Tibial nerve (tissue), 4 donors: ENCODE measurements at regions not wholly inside any gene's neighbourhood (a gene's known extent, or its start where the extent isn't known, plus 50 kb on each side); places are given as distances from the start of the nearest gene placed in this dataset.

Experiments
- CTCF ChIP-seq, 5 experiments: fragments of 200-600 bp in 3 of 5; fragments of 450-650 bp in 2 of 5; sonication (generic) in 3 of 5; IDR thresholded peaks; one replicate each; pipeline ENCODE4 v1.5.1; 2016 to 2019; ENCODE audit warnings: antibody characterized with exemption in 5 of 5, mild to moderate bottlenecking in 3 of 5, moderate library complexity in 2 of 5
- EP300 ChIP-seq, 2 donors: sonication (generic); formaldehyde crosslinking; IDR thresholded peaks; one replicate each; pipeline ENCODE4 v1.6.1; 2017; ENCODE audit warnings: antibody characterized with exemption in 2 of 2, mild to moderate bottlenecking in 1 of 2
- POLR2A ChIP-seq, 2 donors: fragments of 450-650 bp; IDR thresholded peaks; one replicate each; pipeline ENCODE4 v1.6.1; 2017; ENCODE audit warnings: antibody characterized with exemption in 2 of 2, mild to moderate bottlenecking in 2 of 2, moderate library complexity in 2 of 2

- TF ChIP-seq CTCF (IDR thresholded peaks at IDR 0.05) (no peak), POLR2A (IDR thresholded peaks at IDR 0.05) (no peak), EP300 (IDR thresholded peaks at IDR 0.05) (no peak)
These were observed 573.8 kb downstream of the TSN start for GRCh38 chr2:122329278-122329677.
